ENCODE measurements at regions not wholly inside any gene's neighbourhood (a gene's known extent, or its start where the extent isn't known, plus 50 kb on each side); places are given as distances from the start of the nearest gene placed in this dataset.
"Not testable (repeated sequence)": the region's sequence is repeated elsewhere in the genome, so short reads cannot be mapped to it uniquely, and the experiment has no call there.

DNA sequence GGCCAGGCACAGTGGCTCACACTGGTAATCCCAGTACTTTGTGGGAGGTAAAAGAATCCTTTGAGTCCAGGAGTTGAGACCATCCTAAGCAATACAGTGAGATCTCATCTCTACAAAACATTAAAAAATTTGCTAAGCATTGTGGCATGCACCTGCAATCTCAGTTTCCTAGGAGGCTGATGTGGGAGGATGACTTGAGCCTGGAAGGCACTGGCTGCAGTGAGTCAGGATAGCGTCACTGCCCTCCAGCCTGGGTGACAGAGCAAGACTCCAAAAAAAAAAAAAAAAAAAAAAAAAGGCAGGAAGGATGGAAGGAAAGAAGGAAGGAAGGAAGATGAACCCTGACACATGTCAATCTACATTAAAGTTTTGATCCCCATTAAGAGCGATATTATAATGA, 1452.2 kb upstream of the ACO1 start:
- no peak for DNase-seq
- TF ChIP-seq, protein P1, sequence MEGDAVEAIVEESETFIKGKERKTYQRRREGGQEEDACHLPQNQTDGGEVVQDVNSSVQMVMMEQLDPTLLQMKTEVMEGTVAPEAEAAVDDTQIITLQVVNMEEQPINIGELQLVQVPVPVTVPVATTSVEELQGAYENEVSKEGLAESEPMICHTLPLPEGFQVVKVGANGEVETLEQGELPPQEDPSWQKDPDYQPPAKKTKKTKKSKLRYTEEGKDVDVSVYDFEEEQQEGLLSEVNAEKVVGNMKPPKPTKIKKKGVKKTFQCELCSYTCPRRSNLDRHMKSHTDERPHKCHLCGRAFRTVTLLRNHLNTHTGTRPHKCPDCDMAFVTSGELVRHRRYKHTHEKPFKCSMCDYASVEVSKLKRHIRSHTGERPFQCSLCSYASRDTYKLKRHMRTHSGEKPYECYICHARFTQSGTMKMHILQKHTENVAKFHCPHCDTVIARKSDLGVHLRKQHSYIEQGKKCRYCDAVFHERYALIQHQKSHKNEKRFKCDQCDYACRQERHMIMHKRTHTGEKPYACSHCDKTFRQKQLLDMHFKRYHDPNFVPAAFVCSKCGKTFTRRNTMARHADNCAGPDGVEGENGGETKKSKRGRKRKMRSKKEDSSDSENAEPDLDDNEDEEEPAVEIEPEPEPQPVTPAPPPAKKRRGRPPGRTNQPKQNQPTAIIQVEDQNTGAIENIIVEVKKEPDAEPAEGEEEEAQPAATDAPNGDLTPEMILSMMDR (IDR thresholded peaks at IDR 0.05) = no peak
- no peak for TF ChIP-seq POLR2A (IDR thresholded peaks at IDR 0.05)
- no peak for TF ChIP-seq EP300 (IDR thresholded peaks at IDR 0.05)
- H3K36me3 ChIP-seq = no peaks in the 10 kb centered on the region
- no peaks in the 10 kb centered on the region for H3K4me1 ChIP-seq (ENCODE audit: insufficient read depth)
- no peaks in the 10 kb centered on the region for H3K27me3 ChIP-seq
- WGBS, 3 donors = 70 to 85% (median 85%) methylated on average over 2 of the region's 2 CpGs
- no peaks in the 10 kb centered on the region for H3K9me3 ChIP-seq
- no peak overlapping the region for H3K27ac ChIP-seq
- H3K4me3 ChIP-seq = no peak overlapping the region
- intact Hi-C loops (cut with DNase I) = no loop called here

DNA sequence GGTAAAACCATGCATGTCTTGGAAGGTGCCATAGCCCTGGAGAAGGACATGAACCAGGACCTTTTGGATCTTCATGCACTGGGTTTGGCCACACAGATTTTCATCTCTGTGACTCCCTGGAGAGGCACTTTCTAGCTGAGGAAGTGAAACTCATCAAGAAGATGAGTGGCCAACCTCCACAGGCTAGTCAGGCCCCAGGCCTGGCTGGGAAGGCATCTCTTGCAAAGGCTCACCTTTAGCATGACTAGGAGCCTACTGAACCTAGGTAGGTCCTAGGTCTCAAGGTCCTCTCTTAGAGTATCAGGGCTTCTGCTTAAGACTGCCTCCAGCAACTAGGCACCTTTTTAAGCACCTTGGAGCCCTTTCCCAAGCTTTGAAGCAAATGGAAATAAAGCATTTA, 1448.7 kb upstream of the ACO1 start:
- Histone ChIP-seq H3K36me3 (no peaks in the 10 kb centered on the region), H3K27ac (no peak overlapping the region), H3K9me3 (no peaks in the 10 kb centered on the region), H3K27me3 (no peaks in the 10 kb centered on the region), H3K4me3 (no peak overlapping the region), H3K4me1 (ENCODE audit: insufficient read depth) (no peaks in the 10 kb centered on the region)
- intact Hi-C loops (cut with DNase I) = loop anchor here in 1 of 4 donors (5.0 kb wide), 1 partner anchor 557 kb away; no protein-coding TSS in a partner anchor
- TF ChIP-seq, protein P1 (IDR thresholded peaks at IDR 0.05) = no peak
- TF ChIP-seq EP300 (IDR thresholded peaks at IDR 0.05) = no peak
- no peak for TF ChIP-seq POLR2A (IDR thresholded peaks at IDR 0.05)
- no peak for DNase-seq

DNA sequence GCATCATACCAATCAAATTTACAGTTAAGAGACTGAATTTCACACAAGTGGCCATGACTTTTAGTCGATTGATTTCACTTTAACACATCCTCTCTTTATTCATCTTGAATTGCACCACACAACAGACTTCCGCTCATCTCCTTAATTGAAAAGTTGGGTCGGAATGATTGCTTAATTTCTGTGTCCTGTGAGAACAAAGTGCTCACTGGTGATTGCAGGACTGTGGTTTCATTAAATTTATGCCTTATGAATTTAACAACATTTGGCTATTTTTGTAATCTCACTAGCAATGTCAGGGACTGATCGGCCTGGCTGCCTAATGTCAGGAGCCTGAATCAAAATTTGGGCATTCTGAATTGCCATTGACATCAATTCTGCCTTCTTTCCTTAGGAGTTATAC, 1447.3 kb upstream of the ACO1 start:
- TF ChIP-seq, protein P1 (IDR thresholded peaks at IDR 0.05) = no peak
- TF ChIP-seq POLR2A (IDR thresholded peaks at IDR 0.05) (no peak), EP300 (IDR thresholded peaks at IDR 0.05) (no peak)
- no peaks in the 10 kb centered on the region for H3K27me3 ChIP-seq
- 87 to 90% (median 89%) methylated on average over 4 of the region's 4 CpGs for WGBS, 3 donors
- intact Hi-C loops (cut with DNase I) = loop anchor here in 1 of 4 donors (5.0 kb wide), 1 partner anchor 555 kb away; no protein-coding TSS in a partner anchor
- no peak overlapping the region for H3K4me3 ChIP-seq
- H3K36me3 ChIP-seq = no peaks in the 10 kb centered on the region
- DNase-seq = no peak
- no peaks in the 10 kb centered on the region for H3K4me1 ChIP-seq (ENCODE audit: insufficient read depth)
- H3K9me3 ChIP-seq = no peaks in the 10 kb centered on the region
- no peak overlapping the region for H3K27ac ChIP-seq

DNA sequence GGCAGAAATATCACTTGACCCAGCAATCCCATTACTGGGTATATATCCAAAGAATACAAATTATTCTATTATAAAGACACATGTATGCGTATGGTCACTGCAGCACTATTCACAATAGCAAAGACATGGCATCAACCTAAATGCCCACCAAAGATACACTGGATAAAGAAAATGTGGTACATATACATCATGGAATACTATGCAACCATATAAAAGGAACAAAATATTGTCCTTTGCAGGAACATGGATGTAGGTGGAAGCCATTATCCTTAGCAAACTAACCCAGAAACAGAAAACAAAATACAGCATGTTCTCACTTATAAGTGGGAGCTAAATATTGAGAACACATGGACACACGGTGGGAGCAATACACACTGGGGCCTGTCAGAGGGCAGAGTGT, 1441.6 kb upstream of the ACO1 start:
- H3K4me3 ChIP-seq; H3K27ac ChIP-seq; H3K27me3 ChIP-seq; H3K9me3 ChIP-seq; H3K36me3 ChIP-seq; H3K4me1 ChIP-seq (ENCODE audit: insufficient read depth); DNase-seq; intact Hi-C loops (cut with DNase I): not testable (repeated sequence)
- 89 to 98% (median 95%) methylated on average over 2 of the region's 2 CpGs for WGBS, 3 donors

DNA sequence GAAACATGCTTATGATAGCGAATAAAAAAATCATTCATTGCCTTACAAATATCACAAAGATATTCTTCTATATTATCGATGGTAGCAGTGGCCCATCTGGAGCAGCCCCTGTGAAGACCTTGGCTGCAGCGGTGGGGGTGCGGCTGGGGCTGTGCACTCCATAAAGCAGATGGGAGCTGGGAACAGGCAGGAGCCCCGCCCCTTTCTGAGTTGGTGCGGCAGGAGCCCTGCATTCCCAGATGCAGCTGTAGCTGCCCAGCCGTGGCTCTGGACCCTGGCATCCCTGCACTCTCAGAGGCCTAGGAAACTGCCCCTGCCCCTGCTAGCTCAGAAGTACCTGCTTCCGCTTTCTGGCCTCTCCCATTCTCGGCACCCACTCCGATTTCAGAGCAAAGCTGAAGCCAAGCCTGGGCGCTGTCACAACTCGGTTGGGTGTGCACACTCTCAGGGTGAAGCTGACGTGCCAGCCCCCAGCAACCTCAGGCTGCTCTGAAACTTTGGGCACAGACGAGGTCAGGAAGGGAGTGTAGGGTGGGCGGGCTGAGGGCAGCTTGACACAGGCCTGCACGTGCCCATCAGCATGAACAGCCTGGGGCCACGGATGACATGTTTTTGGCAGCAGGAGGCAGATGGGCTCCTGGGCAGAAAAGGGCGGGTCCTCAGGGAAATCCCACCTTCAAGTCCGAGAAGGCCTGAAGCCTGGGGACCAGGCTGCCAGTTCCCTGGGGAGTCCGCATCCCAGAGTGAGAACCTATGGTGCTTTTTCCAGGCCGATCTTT, 1440.8 kb upstream of the ACO1 start:
- no peak for DNase-seq
- no peak for TF ChIP-seq EP300 (IDR thresholded peaks at IDR 0.05)
- TF ChIP-seq, protein P1 (IDR thresholded peaks at IDR 0.05) = no peak
- TF ChIP-seq POLR2A (IDR thresholded peaks at IDR 0.05) = no peak
- WGBS, 3 donors = 88 to 90% (median 89%) methylated on average over 21 of the region's 21 CpGs
- H3K27me3 ChIP-seq = no peaks in the 10 kb centered on the region
- intact Hi-C loops (cut with DNase I) = no loop called here
- no peaks in the 10 kb centered on the region for H3K9me3 ChIP-seq
- H3K4me1 ChIP-seq (ENCODE audit: insufficient read depth) = no peaks in the 10 kb centered on the region
- no peaks in the 10 kb centered on the region for H3K36me3 ChIP-seq
- H3K27ac ChIP-seq = no peak overlapping the region
- H3K4me3 ChIP-seq = no peak overlapping the region

Data from ovary (tissue), 7 donors.